CD4-positive, alpha-beta T cell treated with Interferon alpha-2 for 1 hour (primary cell): ENCODE measurements at regions not wholly inside any gene's neighbourhood (a gene's known extent, or its start where the extent isn't known, plus 50 kb on each side); places are given as distances from the start of the nearest gene placed in this dataset.

Experiments used
- DNase-seq, 2 donors: peaks; one replicate each; pipeline ENCODE4 v3.0.0-alpha.2; 2020 to 2022

GRCh38 chr2:81551040-81551634, 1246.6 kb upstream of the LRRTM1 start:
- DNase-seq: no peak

- no peak for DNase-seq
Measured at GRCh38 chr2:81550277-81550676, 1245.7 kb upstream of the LRRTM1 start.

DNA sequence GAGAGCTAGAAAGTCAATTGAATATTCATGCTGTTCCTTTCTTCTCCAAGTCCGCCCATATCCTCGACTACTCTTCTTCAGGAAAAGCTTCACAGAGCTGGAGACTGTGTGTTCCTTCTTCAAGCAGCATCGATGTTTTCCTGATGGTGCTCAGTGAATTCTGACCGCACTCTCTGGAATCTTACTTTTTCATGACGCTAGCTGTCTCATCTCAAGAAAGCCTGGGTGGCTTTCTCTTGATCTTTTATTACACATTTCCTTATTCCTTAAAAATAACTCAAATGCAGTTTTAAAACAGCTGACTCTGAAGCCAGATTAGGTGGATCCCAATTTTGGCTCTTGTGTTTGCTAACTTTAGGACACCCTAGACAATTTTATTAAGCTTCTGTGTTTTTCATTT, 1245.1 kb upstream of the LRRTM1 start:
- no peak for DNase-seq

DNA sequence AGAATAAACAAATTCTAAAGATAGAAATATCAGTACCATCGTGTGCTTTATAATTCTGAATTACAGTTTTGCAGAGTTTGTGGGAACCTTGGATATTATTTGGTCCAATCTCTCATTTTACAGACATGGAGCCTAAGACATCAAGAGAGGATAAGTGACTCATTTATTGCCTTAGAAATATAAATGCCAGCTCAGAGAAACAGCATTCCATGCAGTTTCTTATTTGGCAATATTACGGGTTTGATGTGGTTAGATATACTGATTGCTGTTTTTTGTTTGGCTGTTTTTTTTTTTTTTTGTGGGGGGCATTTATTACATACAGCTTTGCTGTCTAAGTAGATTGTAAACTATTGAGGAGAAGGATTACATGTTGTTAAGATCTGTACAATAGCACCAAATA, 1241.1 kb upstream of the LRRTM1 start:
- DNase-seq: no peak

DNA sequence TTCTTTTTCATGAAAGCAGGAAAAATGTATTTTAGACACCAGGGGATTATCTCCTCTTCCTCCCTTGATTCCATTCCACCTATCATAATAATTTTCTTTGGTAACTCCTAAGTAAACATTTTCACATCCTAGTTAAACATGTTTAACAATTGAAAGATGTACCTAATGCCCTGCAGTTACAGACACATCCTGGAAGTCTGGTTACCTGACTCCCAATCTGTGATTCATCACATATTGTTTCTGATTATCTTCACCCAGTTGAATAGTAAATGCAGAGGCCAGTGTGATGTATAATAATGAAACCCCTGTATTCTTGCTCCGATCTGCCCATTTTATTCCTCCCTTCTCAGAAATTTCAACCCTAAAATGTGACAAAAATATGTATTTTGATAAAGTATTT, 1237.6 kb upstream of the LRRTM1 start:
- DNase-seq: no peak

GRCh38 chr2:81529944-81530343, 1225.4 kb upstream of the LRRTM1 start:
- DNase-seq: no peak

DNA sequence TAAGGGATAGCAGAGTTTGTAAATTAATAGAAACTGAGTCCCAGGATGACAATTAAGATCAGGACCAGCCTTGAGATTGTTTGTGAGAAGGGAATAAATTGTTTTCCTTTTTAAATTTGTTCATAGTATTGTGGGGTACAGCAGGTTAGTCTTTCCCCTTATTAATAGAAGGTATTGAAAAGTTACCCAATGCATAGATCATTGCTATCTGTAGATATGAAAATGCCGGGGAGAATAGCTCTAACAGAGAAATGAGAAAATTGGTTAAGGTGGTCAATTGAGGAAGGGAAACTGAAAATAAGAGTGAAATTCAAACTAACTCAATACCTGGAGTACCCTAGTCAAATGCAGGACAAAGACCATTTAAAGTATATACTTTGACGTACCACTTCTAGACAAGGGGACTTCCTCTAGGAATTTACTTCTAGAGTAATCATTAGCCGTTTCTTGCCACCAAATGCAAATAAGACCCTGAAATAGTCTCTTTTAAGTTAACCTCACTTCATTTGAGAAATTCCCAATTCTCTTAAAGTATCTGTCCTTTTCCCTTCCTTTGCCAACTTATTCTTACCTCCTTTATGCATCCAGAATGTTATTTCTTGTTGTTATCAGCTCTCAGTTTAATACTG, 1224.4 kb upstream of the LRRTM1 start:
- no peak for DNase-seq

- DNase-seq: no peak
Measured at GRCh38 chr2:81523344-81523743, 1218.8 kb upstream of the LRRTM1 start.

DNA sequence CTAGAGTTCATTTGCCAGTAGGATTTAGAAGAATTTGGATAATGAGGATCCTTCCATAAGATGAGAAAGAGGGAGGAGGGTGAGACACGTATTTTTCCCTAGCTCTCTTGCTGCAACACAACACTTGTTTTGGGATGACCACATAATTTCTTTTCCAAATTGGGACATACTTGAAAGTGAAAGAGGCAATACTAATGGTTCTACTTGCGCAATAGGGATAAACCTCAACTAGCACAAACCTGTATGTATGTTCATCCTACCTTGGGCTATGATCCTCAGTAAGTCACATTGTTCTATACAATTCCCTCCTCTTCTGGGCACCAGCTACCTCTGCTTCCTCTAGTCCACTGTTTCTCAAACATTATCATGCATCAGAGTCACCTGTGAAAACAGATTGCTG, 1208.8 kb upstream of the LRRTM1 start:
- no peak for DNase-seq

DNA sequence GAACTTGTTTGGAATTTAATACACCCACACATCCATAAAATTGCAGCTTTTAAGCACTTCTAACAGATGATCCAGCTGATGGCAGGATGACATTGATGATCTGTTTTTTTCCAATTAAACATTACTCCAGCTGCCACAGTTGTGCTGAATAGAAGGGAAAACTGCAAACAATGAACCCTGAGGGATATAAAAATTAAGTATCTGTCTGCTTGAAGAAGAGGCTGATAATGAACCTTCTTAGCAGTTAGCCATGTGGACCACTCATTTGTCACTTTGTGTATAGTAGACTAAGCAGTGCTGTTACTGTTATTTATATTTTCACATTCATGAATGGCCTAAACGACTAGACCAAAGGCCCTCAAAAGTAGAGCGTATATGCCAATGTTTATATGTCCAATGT, 1201.0 kb upstream of the LRRTM1 start:
- no peak for DNase-seq

GRCh38 chr2:81495556-81495955, 1191.0 kb upstream of the LRRTM1 start:
- no peak for DNase-seq

- DNase-seq: no peak
Measured at GRCh38 chr2:81483254-81483653, 1178.7 kb upstream of the LRRTM1 start.

DNA sequence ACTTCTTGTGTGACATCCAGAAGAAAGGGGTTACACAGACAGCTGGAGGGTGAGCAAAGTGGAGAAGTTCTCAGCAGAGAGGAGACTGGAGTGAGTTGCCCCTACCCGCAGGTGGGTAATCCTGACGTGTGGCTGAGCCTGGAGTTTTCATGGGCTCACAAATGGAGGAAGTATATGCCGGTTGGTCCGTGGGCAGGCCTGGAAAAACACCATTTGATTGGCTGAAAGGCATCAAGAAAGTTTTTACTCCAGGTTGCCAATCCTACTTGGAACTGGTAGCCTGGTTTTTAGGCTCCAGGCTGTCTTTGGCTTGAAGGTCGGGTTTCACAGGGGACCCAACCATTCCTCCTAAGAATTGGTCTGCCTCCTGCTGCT, 1177.4 kb upstream of the LRRTM1 start:
- DNase-seq: no peak

- DNase-seq: no peak
Measured at GRCh38 chr2:81481242-81481993, 1176.9 kb upstream of the LRRTM1 start.

GRCh38 chr2:81467096-81467495, 1162.5 kb upstream of the LRRTM1 start:
- no peak for DNase-seq

- DNase-seq: no peak
Measured at GRCh38 chr2:81462420-81462819, 1157.9 kb upstream of the LRRTM1 start.

- DNase-seq: no peak
Measured at GRCh38 chr2:81445176-81445575, 1140.6 kb upstream of the LRRTM1 start.

DNA sequence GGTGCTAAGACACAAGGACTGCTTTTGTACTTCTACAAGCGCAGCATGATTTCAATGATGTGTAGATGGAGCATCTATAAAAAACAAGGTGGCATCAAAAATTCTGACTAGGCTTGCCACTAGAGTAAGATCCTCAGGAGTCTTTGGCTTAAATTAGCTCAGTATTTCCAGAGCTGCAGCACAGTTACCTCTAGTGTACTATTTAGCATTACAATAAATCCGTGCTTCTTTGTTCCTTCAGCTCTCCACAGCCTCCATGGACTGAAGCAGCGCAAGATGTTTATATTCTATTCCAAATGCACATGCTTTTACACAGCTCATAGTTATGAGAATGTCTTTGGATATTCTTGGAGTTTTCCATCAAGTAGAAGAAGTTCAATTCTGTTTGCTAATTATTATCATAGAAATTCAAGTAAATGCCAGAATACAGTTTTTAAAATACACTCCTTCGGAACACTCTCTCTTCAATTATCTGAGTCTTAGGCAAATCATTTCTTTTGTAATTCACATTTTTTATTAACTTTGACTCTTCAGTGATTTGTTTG, 1133.0 kb upstream of the LRRTM1 start:
- no peak for DNase-seq

GRCh38 chr2:81436256-81436655, 1131.7 kb upstream of the LRRTM1 start:
- DNase-seq: no peak

GRCh38 chr2:81412681-81413080, 1108.1 kb upstream of the LRRTM1 start:
- no peak for DNase-seq

DNA sequence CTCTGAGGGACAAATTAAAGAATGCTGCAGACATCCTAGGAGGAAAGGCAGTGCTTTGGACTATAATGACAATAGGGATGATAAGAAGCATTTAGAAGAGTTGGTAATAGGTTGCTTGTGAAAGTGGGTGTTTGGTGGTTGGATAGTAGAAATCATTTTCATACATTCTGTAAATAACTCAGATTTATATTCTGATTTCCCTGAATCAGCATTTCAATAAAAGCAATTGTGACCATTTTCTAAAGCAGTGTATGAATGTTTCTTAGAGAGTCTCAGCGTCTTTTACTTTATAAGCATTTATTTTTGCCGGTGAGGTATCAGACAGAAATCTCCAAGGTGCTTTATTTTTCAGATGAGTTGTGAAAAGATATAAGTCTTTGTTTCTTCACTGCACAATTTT, 1099.0 kb upstream of the LRRTM1 start:
- no peak for DNase-seq

GRCh38 chr2:81396417-81397019, 1092.0 kb upstream of the LRRTM1 start:
- DNase-seq: no peak

DNA sequence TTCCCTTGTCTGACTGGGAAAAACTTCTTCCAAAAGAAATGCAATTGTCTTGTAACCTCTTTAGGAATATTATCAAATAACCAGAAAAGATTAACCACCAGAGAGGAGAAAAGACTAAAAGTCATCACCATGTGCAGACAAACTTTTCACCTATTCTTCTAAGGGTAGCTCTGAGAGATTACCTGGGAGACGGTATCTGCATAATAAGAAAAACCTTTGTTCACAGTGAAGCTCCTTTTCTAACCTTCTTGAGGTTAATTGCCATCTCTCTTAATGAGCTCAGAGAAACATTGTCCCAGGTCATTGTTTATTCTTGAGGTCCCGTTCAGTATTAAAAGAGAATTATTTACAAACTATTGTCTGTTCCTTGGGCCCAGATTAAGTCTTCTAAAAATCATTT, 1091.2 kb upstream of the LRRTM1 start:
- no peak for DNase-seq

GRCh38 chr2:81389203-81389602, 1084.7 kb upstream of the LRRTM1 start:
- DNase-seq: no peak
